ENCODE measurements at regions not wholly inside any gene's neighbourhood (a gene's known extent, or its start where the extent isn't known, plus 50 kb on each side); places are given as distances from the start of the nearest gene placed in this dataset.
"Not testable (repeated sequence)": the region's sequence is repeated elsewhere in the genome, so short reads cannot be mapped to it uniquely, and the experiment has no call there.

DNA sequence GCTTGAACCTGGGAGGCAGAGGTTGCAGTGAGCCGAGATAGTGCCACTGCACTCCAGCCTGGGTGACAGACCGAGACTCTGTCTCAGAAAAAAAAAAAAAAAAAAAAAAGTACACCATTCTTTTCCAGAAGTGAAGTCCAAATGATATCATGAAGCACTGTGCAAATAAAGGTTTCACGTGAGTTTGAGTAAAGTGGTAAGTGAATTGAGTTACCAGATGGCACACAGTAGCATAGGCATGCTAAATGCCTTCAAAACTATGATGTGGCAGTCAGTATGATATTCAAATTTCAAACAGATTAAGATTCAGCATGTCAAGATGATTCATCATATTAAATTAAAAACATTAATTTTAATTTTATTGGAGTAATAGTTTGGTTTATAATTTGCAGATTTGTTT lies 195.2 kb downstream of the TAF11L14 start:
- no peak for DNase-seq

GRCh38 chr5:17831279-17831678 lies 197.0 kb downstream of the TAF11L14 start:
- peak; percentile 99 for DNase-seq

- no peak for DNase-seq
These were observed 198.9 kb downstream of the TAF11L14 start for GRCh38 chr5:17832949-17833745.

- DNase-seq, result no peak
These were observed 203.5 kb downstream of the TAF11L14 start for GRCh38 chr5:17837757-17838156.

GRCh38 chr5:17838469-17838868 lies 204.2 kb downstream of the TAF11L14 start:
- DNase-seq, result no peak

DNA sequence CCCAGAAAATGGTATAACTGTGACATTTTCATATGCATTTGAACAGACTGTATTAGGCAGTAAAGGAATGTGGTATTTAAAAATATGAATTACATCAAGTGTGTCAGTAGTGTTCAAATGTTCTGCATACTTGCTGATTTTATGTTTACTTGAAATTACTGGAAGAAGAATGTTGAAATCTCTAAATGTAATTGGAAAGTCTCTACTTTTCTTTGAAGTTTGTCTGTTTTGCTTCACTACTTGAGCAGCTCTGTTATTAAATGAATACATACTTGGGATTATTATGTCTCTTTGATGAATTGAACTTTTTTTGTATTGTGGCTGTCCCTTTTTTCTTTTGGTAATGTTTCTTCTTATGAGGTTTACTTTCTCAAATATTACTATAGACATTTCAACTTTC lies 205.6 kb downstream of the TAF11L14 start:
- DNase-seq, result no peak

GRCh38 chr5:17846496-17846895 lies 212.2 kb downstream of the TAF11L14 start:
- no peak for DNase-seq

DNA sequence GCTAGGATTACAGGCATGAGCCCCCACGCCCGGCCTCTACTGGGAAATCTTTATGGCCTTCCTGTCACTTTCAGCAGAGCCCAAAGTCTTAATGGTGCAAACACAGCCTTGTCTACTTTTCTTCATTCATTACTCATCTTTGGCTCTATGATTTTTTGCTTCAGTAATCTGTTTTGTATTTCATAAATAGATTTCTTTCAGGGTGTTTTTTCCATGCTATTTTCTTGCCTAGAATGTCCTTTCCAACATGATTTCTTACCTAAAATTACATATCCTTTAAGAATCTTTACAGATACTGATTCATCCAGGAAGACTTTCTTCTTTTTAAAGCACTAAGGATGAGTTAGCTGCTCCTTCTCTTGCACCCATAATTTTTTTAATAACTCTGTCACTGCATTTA lies 213.0 kb downstream of the TAF11L14 start:
- DNase-seq, result no peak

- no peak for DNase-seq
These were observed 217.9 kb downstream of the TAF11L14 start for GRCh38 chr5:17852111-17852510.

DNA sequence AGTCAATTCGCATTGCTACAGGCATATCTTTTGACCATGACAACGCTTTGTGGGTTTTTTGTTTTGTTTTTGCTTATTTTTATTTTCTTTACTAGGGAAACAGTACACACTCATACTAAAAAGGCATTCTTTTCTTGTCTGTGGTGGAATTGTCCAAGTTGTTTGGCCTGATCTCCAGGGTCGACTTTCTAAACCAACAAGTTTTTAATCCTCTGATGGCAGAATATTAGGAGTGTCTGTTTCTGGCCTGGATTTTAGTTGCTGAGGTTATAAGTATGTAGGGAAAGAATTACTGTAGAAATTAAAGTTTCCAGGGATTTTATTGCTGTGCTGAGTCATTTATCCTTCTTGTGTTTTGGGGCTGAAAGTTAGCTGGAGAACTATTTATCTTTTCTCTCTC lies 218.5 kb downstream of the TAF11L14 start:
- DNase-seq, result no peak

DNA sequence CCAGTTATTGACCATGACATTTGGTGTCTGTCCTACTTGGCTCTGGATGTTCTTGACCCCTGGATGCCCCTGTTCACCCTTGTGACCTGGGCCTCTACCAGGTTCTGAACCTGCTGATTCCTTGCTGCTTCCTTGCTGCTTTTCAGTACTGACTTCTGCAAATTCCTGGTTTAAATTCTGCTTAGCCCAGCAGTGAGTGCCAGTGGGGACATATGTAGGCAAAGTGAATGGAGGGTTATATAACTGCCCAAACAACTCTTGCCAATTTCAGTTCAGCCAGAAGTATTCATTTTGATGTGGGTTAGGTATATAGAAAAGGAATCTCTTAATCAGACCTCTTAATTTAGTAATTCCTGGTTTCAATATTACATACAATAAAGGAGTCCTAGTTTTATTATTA lies 220.6 kb downstream of the TAF11L14 start:
- no peak for DNase-seq

DNA sequence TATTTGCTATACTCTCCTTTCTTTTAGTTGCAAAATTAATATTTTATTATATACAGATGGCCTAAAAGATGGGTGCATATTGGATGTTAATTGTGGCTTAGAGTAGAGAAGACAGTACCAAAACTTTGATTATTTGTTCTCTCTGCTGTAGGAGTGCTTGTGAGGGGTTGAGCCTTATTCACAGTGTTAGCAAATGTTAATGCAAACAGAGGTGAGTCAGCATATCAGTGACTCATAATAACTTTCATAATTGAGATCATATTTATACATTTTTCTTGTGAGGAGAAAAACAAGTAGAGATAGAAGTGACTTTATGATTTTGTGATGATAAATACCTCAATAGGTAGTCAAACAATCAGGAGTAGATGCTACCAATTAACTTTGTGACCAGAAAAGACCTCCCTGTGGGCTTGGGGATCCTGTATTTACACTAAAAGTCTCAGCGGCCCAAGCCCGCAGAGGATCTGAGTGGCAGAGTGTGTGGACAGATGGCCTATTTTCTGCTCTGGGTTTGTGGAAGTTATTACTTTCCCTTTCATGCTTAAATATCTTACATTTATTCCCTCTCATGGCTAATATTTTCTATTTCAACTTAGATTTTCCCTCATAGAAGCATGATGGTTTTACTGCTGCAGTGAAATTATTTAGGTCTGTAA lies 226.5 kb downstream of the TAF11L14 start:
- DNase-seq, result no peak

DNA sequence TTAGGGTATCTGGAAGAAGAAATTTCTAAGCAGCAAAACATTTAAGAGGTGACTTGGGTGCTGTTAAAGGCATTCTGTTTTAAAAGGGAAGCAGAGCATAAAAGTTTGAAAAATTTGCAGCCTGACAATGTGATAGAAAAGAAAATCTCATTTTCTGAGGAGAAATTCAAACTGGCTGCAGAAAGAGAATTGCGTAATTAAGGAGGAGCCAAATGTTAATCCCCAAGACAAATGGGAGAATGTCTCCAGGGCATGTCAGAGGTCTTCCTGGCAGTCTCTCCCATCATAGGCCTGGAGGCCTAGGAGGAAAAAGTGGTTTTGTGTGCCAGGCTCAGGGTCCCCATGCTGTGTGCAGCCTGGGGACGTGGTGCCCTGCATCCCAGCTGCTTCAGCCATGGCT lies 230.6 kb downstream of the TAF11L14 start:
- not testable (repeated sequence) for DNase-seq

GRCh38 chr5:17865966-17866365 lies 231.7 kb downstream of the TAF11L14 start:
- not testable (repeated sequence) for DNase-seq

DNA sequence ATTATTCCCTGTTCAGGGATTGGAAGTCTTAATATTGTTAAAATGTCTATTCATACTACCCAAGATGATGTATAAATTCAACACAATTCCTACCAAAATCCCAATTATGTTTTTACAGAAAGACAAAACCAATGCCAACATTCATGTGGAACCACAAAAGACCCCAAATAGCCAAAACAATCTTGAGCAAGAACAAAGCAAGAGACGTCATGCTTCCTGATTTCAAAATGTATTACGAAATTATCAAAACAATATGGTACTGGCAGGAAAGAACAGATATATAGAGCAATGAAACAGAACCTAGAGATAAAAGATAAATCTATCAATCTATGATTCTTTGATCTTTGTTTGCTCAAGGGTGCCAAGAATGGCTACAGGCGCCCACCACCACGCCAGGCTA lies 237.9 kb downstream of the TAF11L14 start:
- DNase-seq, result no peak

DNA sequence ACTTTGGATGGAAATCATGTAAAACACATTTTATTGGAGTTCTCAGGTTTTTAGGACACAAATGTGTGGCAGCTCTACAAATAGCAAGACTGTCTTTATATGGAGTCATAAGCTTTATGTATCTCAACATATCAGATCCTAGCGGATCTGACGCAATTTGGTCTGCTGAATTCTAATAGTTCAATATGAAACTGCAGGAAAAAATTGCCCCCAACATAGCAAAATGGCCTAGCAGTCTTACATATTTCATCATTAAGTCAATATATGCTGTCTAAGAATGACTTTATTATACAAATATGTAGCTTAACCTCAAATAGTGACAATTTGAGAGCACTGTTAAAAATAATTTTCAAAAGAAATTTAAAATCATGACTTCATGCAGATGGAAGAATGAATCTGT lies 244.3 kb downstream of the TAF11L14 start:
- DNase-seq, result no peak

GRCh38 chr5:17879276-17879675 lies 245.0 kb downstream of the TAF11L14 start:
- DNase-seq, result no peak

DNA sequence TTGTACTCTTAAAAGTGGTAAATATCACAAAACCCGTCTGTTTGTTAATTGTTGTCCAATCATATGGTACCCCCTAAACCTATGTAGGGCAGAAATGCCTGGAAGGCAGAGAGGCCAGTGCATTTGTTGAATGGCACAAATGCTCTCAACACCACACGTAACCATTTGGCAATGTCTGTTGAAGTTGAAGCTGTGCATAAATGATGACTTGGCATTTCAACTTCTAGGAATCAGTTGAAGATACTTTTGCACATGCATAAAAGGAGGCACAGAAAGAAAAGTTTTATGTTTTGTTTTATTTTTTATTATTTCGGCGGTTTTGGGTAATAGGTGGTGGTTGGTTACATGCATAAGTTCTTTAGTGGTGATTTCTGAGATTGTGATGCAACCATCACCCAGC lies 246.6 kb downstream of the TAF11L14 start:
- no peak for DNase-seq

DNA sequence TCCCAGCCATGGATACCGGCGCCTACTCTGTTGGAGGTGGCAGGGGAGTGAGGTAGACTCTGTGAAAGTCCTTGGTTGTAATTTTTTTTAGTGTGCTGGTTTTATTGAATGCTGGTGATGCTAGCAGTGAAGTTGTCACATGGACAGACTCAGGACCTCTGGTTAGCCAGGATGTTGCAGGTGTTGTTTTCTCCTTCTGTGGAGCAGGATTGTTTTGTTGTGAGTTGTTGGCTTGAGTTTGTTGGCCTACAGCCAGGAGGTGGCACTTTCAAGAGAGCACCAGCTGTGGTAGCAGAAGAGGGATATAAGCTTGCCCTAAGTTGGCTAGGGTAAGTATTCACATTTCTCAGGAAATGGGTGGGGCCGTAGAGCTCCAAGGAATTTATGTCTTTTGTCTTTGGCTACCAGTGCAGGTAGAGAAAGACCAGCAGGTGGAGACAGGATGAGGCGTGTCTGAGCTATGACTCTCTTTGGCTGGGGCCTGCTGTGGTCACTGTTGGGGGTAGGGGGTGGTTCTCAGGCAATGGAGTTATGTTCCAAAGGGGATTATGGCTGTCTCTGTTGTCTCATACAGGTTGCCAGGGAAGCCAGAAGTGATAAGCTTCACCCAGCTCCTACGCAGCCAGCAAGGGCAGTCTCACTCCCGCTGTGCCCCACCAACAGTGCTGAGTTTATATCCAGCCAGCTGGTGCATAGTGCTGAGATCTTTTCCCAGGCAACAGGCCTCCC lies 248.7 kb downstream of the TAF11L14 start:
- peak; percentile 98 for DNase-seq

DNA sequence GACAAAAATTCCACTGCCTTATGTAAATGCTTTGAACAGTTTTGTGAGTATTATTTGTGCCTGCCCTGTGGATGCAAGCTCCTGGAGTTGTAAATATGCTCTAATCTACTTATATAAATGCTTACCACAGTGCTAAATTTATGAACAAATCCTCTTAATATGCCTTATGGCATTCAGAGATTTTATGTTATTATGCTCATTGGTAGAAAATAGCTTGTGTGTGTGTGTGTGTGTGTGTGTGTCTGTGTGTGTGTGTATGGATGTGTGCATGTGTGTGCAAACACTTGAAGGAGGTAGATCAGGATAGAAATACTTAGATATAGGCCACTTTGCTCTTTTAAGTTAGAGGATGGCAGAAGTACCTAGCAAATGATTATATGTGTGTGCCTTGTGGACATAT lies 253.9 kb downstream of the TAF11L14 start:
- DNase-seq, result no peak

GRCh38 chr5:17890501-17890900 lies 256.2 kb downstream of the TAF11L14 start:
- no peak for DNase-seq

- no peak for DNase-seq
These were observed 257.6 kb downstream of the TAF11L14 start for GRCh38 chr5:17891881-17892280.

GRCh38 chr5:17893026-17893635 lies 258.9 kb downstream of the TAF11L14 start:
- no peak for DNase-seq

Measured in NCI-H748 treated with DMSO at 0.1 percent for 48 hours (cell line).